Right atrium auricular region (tissue), 2 donors: ENCODE measurements at regions not wholly inside any gene's neighbourhood (a gene's known extent, or its start where the extent isn't known, plus 50 kb on each side); places are given as distances from the start of the nearest gene placed in this dataset.
"Not testable (repeated sequence)": the region's sequence is repeated elsewhere in the genome, so short reads cannot be mapped to it uniquely, and the experiment has no call there.

Experiments
- DNase-seq: peaks from one replicate; pipeline ENCODE4 v3.0.0-alpha.2; 2019; ENCODE audit warnings: low spot score
- H3K27ac ChIP-seq, 2 donors: fragments of 200-600 bp; sonication (generic); 1 replicate in 1 of 2; 2 replicates in 1 of 2; pipeline ENCODE4 v1.5.1; 2016 to 2019
- H3K27me3 ChIP-seq, 2 donors: fragments of 200-600 bp; sonication (generic); one replicate each; pipeline versions ENCODE4 v1.5.1 to v1.6.0; 2017 to 2019
- H3K36me3 ChIP-seq: fragments of 200-600 bp; sonication (generic); one replicate; pipeline ENCODE4 v1.5.1; 2016
- H3K4me1 ChIP-seq, 2 donors: fragments of 200-600 bp; sonication (generic); one replicate each; pipeline versions ENCODE4 v1.5.1 to v1.6.0; 2017 to 2019
- H3K4me3 ChIP-seq, 2 donors: fragments of 200-600 bp; sonication (generic); 1 replicate in 1 of 2; 2 replicates in 1 of 2; pipeline ENCODE4 v1.5.1; 2017 to 2019; ENCODE audit warnings: mild to moderate bottlenecking in 1 of 2, moderate library complexity in 1 of 2
- H3K9me3 ChIP-seq, 2 donors: fragments of 200-600 bp; sonication (generic); one replicate each; pipeline ENCODE4 v1.5.1; 2019
- microRNA-seq, 2 donors: library from miRNA; unstranded; fragments of <30 nt; microRNA quantifications; one replicate each; pipeline ENCODE4, GENCODE V29; 2016 to 2017; ENCODE audit warnings: borderline number of aligned reads in 2 of 2, borderline replicate concordance in 1 of 2

GRCh38 chr2:110287253-110287652 lies 74.9 kb upstream of the MTLN start:
- H3K27me3 ChIP-seq, H3K27ac ChIP-seq, H3K4me1 ChIP-seq, H3K36me3 ChIP-seq, H3K9me3 ChIP-seq, H3K4me3 ChIP-seq, DNase-seq: not testable (repeated sequence)

GRCh38 chr2:110285002-110285401 lies 72.7 kb upstream of the MTLN start:
- DNase-seq, H3K4me1 ChIP-seq, H3K27me3 ChIP-seq, H3K27ac ChIP-seq, H3K36me3 ChIP-seq, H3K9me3 ChIP-seq, H3K4me3 ChIP-seq: not testable (repeated sequence)

- H3K9me3 ChIP-seq, H3K4me1 ChIP-seq, H3K27ac ChIP-seq, H3K4me3 ChIP-seq, H3K36me3 ChIP-seq, H3K27me3 ChIP-seq, DNase-seq: not testable (repeated sequence)
Measured at GRCh38 chr2:110280804-110281203, 68.5 kb upstream of the MTLN start.

GRCh38 chr2:110277054-110277453 lies 64.7 kb upstream of the MTLN start:
- H3K4me3 ChIP-seq, H3K9me3 ChIP-seq, H3K27ac ChIP-seq, DNase-seq, H3K27me3 ChIP-seq, H3K4me1 ChIP-seq, H3K36me3 ChIP-seq: not testable (repeated sequence)

GRCh38 chr2:110276092-110276491 lies 63.7 kb upstream of the MTLN start:
- not testable (repeated sequence) for H3K9me3 ChIP-seq, H3K27ac ChIP-seq, DNase-seq, H3K4me3 ChIP-seq, H3K4me1 ChIP-seq, H3K36me3 ChIP-seq, H3K27me3 ChIP-seq

GRCh38 chr2:110269674-110270073 lies 57.3 kb upstream of the MTLN start:
- H3K4me3 ChIP-seq, DNase-seq, H3K9me3 ChIP-seq, H3K27ac ChIP-seq, H3K4me1 ChIP-seq, H3K27me3 ChIP-seq, H3K36me3 ChIP-seq: not testable (repeated sequence)

GRCh38 chr2:110267828-110268407 lies 55.6 kb upstream of the MTLN start:
- not testable (repeated sequence) for H3K36me3 ChIP-seq, H3K27me3 ChIP-seq, H3K4me1 ChIP-seq, H3K9me3 ChIP-seq, H3K4me3 ChIP-seq, DNase-seq, H3K27ac ChIP-seq

- H3K9me3 ChIP-seq, H3K36me3 ChIP-seq, DNase-seq, H3K27ac ChIP-seq, H3K4me1 ChIP-seq, H3K4me3 ChIP-seq, H3K27me3 ChIP-seq: not testable (repeated sequence)
Measured at GRCh38 chr2:110264804-110265203, 52.5 kb upstream of the MTLN start.

GRCh38 chr2:110264076-110264681 lies 51.8 kb upstream of the MTLN start:
- H3K36me3 ChIP-seq, H3K4me3 ChIP-seq, H3K4me1 ChIP-seq, H3K9me3 ChIP-seq, DNase-seq, H3K27me3 ChIP-seq, H3K27ac ChIP-seq: not testable (repeated sequence)

GRCh38 chr2:110263462-110263861 lies 51.1 kb upstream of the MTLN start:
- H3K4me3 ChIP-seq, H3K4me1 ChIP-seq, H3K27ac ChIP-seq, H3K27me3 ChIP-seq, DNase-seq, H3K36me3 ChIP-seq, H3K9me3 ChIP-seq: not testable (repeated sequence)

Small RNA genes lying in the stretch of these regions (microRNA-seq; reads per million reads assigned to microRNA genes)
- 0 reads per million in 2 donors for gene MIR4436B2
